ENCODE measurements at regions not wholly inside any gene's neighbourhood (a gene's known extent, or its start where the extent isn't known, plus 50 kb on each side); places are given as distances from the start of the nearest gene placed in this dataset.

DNA sequence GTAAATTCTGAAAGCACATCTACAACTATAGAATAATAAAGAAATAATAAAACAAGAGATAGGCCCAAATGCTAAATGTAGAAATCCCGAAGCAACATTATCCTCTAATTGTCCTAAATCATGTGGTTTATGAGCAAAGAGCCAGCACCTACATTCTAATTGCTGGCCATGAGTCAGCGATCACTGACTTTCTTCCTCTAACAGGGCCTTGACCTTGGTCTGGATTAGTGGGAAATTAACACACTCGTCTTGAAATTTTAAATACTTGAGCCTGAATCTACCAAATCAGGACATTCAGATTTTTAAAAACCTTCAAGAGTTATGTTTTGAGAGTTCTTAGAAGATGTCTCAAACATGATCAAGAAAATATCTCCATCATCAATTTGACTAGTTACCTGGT lies 727.6 kb downstream of the METTL15 start:
- DNase-seq (ENCODE audit: low read depth in 1 of 2, low spot score in 1 of 2): no peak
- TF ChIP-seq SPI1 (IDR thresholded peaks at IDR 0.05; ENCODE audit: borderline replicate concordance, low read depth) (no peak), GABPA (IDR thresholded peaks at IDR 0.05; ENCODE audit: low read depth) (no peak), POLR2AphosphoS5 (IDR thresholded peaks at IDR 0.05; ENCODE audit: low read depth) (no peak)
- TF ChIP-seq, protein P1, sequence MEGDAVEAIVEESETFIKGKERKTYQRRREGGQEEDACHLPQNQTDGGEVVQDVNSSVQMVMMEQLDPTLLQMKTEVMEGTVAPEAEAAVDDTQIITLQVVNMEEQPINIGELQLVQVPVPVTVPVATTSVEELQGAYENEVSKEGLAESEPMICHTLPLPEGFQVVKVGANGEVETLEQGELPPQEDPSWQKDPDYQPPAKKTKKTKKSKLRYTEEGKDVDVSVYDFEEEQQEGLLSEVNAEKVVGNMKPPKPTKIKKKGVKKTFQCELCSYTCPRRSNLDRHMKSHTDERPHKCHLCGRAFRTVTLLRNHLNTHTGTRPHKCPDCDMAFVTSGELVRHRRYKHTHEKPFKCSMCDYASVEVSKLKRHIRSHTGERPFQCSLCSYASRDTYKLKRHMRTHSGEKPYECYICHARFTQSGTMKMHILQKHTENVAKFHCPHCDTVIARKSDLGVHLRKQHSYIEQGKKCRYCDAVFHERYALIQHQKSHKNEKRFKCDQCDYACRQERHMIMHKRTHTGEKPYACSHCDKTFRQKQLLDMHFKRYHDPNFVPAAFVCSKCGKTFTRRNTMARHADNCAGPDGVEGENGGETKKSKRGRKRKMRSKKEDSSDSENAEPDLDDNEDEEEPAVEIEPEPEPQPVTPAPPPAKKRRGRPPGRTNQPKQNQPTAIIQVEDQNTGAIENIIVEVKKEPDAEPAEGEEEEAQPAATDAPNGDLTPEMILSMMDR (IDR thresholded peaks at IDR 0.05; ENCODE audit: insufficient read depth, low read length): no peak
- TF ChIP-seq, protein P2, sequence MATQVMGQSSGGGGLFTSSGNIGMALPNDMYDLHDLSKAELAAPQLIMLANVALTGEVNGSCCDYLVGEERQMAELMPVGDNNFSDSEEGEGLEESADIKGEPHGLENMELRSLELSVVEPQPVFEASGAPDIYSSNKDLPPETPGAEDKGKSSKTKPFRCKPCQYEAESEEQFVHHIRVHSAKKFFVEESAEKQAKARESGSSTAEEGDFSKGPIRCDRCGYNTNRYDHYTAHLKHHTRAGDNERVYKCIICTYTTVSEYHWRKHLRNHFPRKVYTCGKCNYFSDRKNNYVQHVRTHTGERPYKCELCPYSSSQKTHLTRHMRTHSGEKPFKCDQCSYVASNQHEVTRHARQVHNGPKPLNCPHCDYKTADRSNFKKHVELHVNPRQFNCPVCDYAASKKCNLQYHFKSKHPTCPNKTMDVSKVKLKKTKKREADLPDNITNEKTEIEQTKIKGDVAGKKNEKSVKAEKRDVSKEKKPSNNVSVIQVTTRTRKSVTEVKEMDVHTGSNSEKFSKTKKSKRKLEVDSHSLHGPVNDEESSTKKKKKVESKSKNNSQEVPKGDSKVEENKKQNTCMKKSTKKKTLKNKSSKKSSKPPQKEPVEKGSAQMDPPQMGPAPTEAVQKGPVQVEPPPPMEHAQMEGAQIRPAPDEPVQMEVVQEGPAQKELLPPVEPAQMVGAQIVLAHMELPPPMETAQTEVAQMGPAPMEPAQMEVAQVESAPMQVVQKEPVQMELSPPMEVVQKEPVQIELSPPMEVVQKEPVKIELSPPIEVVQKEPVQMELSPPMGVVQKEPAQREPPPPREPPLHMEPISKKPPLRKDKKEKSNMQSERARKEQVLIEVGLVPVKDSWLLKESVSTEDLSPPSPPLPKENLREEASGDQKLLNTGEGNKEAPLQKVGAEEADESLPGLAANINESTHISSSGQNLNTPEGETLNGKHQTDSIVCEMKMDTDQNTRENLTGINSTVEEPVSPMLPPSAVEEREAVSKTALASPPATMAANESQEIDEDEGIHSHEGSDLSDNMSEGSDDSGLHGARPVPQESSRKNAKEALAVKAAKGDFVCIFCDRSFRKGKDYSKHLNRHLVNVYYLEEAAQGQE (IDR thresholded peaks at IDR 0.05; ENCODE audit: insufficient replicate concordance, low read depth): no peak
- Histone ChIP-seq H3K27me3 (ENCODE audit: insufficient read depth, poor library complexity, severe bottlenecking) (no peaks in the 10 kb centered on the region), H3K27ac (replicated peaks) (no peak overlapping the region), H3K4me3 (replicated peaks; ENCODE audit: insufficient read depth, low read length) (no peak overlapping the region)

DNA sequence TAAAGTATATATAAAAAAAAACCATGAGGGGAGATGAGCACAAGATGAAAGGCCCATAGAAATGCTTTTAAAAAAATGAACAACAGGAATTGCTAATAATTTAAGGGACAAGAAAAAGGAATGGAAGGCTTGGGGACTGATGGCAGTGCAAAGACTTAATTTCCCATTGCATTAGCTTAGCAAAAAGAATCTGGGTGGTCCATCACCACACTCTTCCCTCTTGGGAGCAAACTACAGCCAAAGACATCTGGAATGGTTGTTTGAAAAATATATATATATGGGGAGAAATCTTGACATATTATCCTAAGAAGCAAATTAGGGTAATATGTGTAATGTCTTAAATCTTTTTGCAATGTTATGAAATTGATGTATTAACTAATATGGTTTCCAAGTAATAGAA lies 727.1 kb downstream of the METTL15 start:
- Histone ChIP-seq H3K27ac (replicated peaks) (no peak overlapping the region), H3K4me3 (replicated peaks; ENCODE audit: insufficient read depth, low read length) (no peak overlapping the region), H3K27me3 (ENCODE audit: insufficient read depth, poor library complexity, severe bottlenecking) (no peaks in the 10 kb centered on the region)
- DNase-seq (ENCODE audit: low read depth in 1 of 2, low spot score in 1 of 2): no peak
- TF ChIP-seq, protein P1 (IDR thresholded peaks at IDR 0.05; ENCODE audit: insufficient read depth, low read length): no peak
- no peak for TF ChIP-seq POLR2AphosphoS5 (IDR thresholded peaks at IDR 0.05; ENCODE audit: low read depth)
- no peak for TF ChIP-seq SPI1 (IDR thresholded peaks at IDR 0.05; ENCODE audit: borderline replicate concordance, low read depth)
- TF ChIP-seq, protein P2 (IDR thresholded peaks at IDR 0.05; ENCODE audit: insufficient replicate concordance, low read depth): no peak
- TF ChIP-seq GABPA (IDR thresholded peaks at IDR 0.05; ENCODE audit: low read depth): no peak

GRCh38 chr11:28834877-28835276 lies 726.7 kb downstream of the METTL15 start:
- no peaks in the 10 kb centered on the region for H3K27me3 ChIP-seq (ENCODE audit: insufficient read depth, poor library complexity, severe bottlenecking)
- DNase-seq (ENCODE audit: low read depth in 1 of 2, low spot score in 1 of 2): no peak
- no peak for TF ChIP-seq SPI1 (IDR thresholded peaks at IDR 0.05; ENCODE audit: borderline replicate concordance, low read depth)
- TF ChIP-seq, protein P1 (IDR thresholded peaks at IDR 0.05; ENCODE audit: insufficient read depth, low read length): no peak
- TF ChIP-seq, protein P2 (IDR thresholded peaks at IDR 0.05; ENCODE audit: insufficient replicate concordance, low read depth): no peak
- no peak for TF ChIP-seq GABPA (IDR thresholded peaks at IDR 0.05; ENCODE audit: low read depth)
- no peak for TF ChIP-seq POLR2AphosphoS5 (IDR thresholded peaks at IDR 0.05; ENCODE audit: low read depth)
- no peak overlapping the region for H3K4me3 ChIP-seq (replicated peaks; ENCODE audit: insufficient read depth, low read length)
- no peak overlapping the region for H3K27ac ChIP-seq (replicated peaks)

All from HL-60 (cell line).